Body of pancreas (tissue), 4 donors: ENCODE measurements at regions not wholly inside any gene's neighbourhood (a gene's known extent, or its start where the extent isn't known, plus 50 kb on each side); places are given as distances from the start of the nearest gene placed in this dataset.

Source experiments
- CTCF ChIP-seq, 7 experiments: fragments of 450-650 bp in 4 of 7; fragments of 200-600 bp in 3 of 7; sonication (generic) in 3 of 7; IDR thresholded peaks; one replicate each; pipeline ENCODE4 v1.5.1; 2016 to 2019; ENCODE audit warnings: antibody characterized with exemption in 7 of 7
- POLR2A ChIP-seq, 3 donors: fragments of 450-650 bp; IDR thresholded peaks; one replicate each; pipeline ENCODE4 v1.6.1; 2016; ENCODE audit warnings: antibody characterized with exemption in 3 of 3, mild to moderate bottlenecking in 2 of 3

GRCh38 chr14:100673085-100673806 is 53.4 kb upstream of the DLK1 start:
- TF ChIP-seq CTCF (IDR thresholded peaks at IDR 0.05), result no peak
- peak in 1 of 3 donors; percentile 17 for TF ChIP-seq POLR2A (IDR thresholded peaks at IDR 0.05)
